Spleen (tissue), 7 donors: ENCODE measurements at regions not wholly inside any gene's neighbourhood (a gene's known extent, or its start where the extent isn't known, plus 50 kb on each side); places are given as distances from the start of the nearest gene placed in this dataset.

Experiments
- POLR2A ChIP-seq, 3 donors: fragments of 450-650 bp; IDR thresholded peaks; one replicate each; pipeline ENCODE4 v1.5.1; 2017; ENCODE audit warnings: antibody characterized with exemption in 3 of 3, mild to moderate bottlenecking in 1 of 3
- POLR2AphosphoS5 ChIP-seq, 3 donors: sonication (generic); formaldehyde crosslinking; IDR thresholded peaks; one replicate each; pipeline ENCODE4 v1.5.1; 2017; ENCODE audit warnings: antibody characterized with exemption in 3 of 3
- TF ChIP-seq, protein P1 (sequence below), 11 experiments: fragments of 200-600 bp in 7 of 11; fragments of 450-650 bp in 4 of 11; sonication (generic) in 4 of 11; IDR thresholded peaks in 8 of 11; conservative IDR thresholded peaks in 3 of 11; 1 replicate in 7 of 11; 2 replicates in 4 of 11; pipeline versions ENCODE4 v1.4.0 to v1.8.0; 2016 to 2021; ENCODE audit warnings: antibody characterized with exemption in 11 of 11, inconsistent platforms in 4 of 11, mild to moderate bottlenecking in 1 of 11
- donor health status: DM: no; HTN: no; CAD: no; lungs with moderate emphysema.
- donor health status: DM: no; HTN: no; CAD: no.
- donor health status: DM: no; HTN: no; CAD: no.

DNA sequence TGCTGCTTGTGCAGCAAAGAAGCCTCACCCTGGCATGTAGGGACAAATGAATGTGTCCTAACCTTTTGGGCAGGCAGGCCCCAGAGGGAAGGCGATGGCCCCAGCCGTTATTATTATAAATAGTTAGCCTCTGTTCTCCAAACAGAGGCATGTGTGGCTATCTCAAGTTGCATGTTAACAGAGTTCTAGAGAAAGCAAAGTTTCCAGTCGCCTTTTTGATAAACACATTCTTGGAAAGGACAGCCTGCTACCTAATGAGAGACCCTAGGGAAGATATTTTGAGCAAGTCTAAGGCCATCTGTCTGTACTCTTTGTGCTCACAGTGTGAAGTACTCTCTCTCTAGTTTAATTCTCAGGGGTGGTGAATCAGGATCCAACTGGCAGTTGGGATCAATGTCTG, 97.4 kb upstream of the FHL2 start:
- no peak for TF ChIP-seq POLR2A (IDR thresholded peaks at IDR 0.05)
- TF ChIP-seq, protein P1, sequence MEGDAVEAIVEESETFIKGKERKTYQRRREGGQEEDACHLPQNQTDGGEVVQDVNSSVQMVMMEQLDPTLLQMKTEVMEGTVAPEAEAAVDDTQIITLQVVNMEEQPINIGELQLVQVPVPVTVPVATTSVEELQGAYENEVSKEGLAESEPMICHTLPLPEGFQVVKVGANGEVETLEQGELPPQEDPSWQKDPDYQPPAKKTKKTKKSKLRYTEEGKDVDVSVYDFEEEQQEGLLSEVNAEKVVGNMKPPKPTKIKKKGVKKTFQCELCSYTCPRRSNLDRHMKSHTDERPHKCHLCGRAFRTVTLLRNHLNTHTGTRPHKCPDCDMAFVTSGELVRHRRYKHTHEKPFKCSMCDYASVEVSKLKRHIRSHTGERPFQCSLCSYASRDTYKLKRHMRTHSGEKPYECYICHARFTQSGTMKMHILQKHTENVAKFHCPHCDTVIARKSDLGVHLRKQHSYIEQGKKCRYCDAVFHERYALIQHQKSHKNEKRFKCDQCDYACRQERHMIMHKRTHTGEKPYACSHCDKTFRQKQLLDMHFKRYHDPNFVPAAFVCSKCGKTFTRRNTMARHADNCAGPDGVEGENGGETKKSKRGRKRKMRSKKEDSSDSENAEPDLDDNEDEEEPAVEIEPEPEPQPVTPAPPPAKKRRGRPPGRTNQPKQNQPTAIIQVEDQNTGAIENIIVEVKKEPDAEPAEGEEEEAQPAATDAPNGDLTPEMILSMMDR (IDR thresholded peaks at IDR 0.05 in 8 of 11, conservative IDR thresholded peaks at IDR 0.05 in 3 of 11), result no peak
- TF ChIP-seq POLR2AphosphoS5 (IDR thresholded peaks at IDR 0.05), result no peak
